ENCODE measurements at regions not wholly inside any gene's neighbourhood (a gene's known extent, or its start where the extent isn't known, plus 50 kb on each side); places are given as distances from the start of the nearest gene placed in this dataset.

DNA sequence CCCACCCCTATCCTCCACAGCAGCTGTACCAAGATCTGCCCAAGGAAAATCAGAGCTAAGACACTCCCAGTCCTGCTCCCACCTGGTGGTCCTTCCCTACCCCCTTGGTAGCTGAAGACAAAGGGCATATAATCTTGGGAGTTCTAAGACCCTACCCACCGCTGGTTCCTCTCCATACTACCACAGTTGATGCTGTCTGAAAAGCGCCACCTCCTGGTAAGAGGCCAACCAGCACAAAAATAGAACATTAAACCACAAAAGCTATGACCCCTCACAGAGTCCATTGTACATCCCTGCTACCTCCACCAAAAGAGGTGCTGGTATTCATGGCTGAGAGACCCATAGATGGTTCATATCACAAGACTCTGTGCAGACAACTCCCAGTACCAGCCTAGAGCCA lies 161.5 kb upstream of the ARHGAP42 start:
- TF ChIP-seq RXRA (IDR thresholded peaks at IDR 0.05; ENCODE audit: insufficient read depth, low read depth, low read length) = no peak
- TF ChIP-seq KDM1A (IDR thresholded peaks at IDR 0.05; ENCODE audit: borderline replicate concordance, low read length) = no peak
- TF ChIP-seq CTCF (IDR thresholded peaks at IDR 0.05; ENCODE audit: control extremely low read depth in 1 of 3, insufficient read depth in 1 of 3, low read depth in 1 of 3, low read length in 3 of 3) = peak; percentile 40 to 83 (median 72)
- no peak for TF ChIP-seq TBP (IDR thresholded peaks at IDR 0.05; ENCODE audit: low read depth, low read length)
